GM23338 (cell line): ENCODE measurements at regions not wholly inside any gene's neighbourhood (a gene's known extent, or its start where the extent isn't known, plus 50 kb on each side); places are given as distances from the start of the nearest gene placed in this dataset.

ENCODE experiments used
- ATAC-seq: fragments of 200-7000 bp; cut with Tn5 transposase; 3 replicates; pipeline ENCODE4 v1.9.1; 2020
- DNase-seq: peaks from one replicate; pipeline ENCODE4 v3.0.0-alpha.2; 2015; ENCODE audit warnings: low spot score
- H2AFZ ChIP-seq: fragments of 200-600 bp; sonication (generic); 2 replicates; pipeline ENCODE4 v1.8.0; 2016; ENCODE audit warnings: antibody characterized with exemption, mild to moderate bottlenecking, moderate library complexity
- H3F3A ChIP-seq: fragments of 200-600 bp; sonication (generic); replicated peaks from 2 replicates; pipeline ENCODE4 v1.8.0; 2017; ENCODE audit warnings: antibody characterized with exemption, mixed run types, low read depth
- H3K27ac ChIP-seq: fragments of 200-600 bp; sonication (generic); 2 replicates; pipeline ENCODE4 v1.6.1; 2016; ENCODE audit warnings: low read depth
- H3K27me3 ChIP-seq: fragments of 200-600 bp; sonication (generic); 2 replicates; pipeline ENCODE4 v1.8.0; 2016; ENCODE audit warnings: mild to moderate bottlenecking, mixed run types, moderate library complexity; ENCODE audit not compliant: insufficient read depth
- H3K36me3 ChIP-seq: fragments of 200-600 bp; sonication (generic); 2 replicates; pipeline ENCODE4 v1.8.0; 2016; ENCODE audit warnings: mild to moderate bottlenecking; ENCODE audit not compliant: insufficient read depth
- H3K4me1 ChIP-seq: fragments of 200-600 bp; sonication (generic); 2 replicates; pipeline ENCODE4 v1.8.0; 2016; ENCODE audit warnings: mild to moderate bottlenecking, moderate library complexity; ENCODE audit not compliant: insufficient read depth
- H3K4me2 ChIP-seq: fragments of 200-600 bp; sonication (generic); 2 replicates; pipeline ENCODE4 v1.7.1; 2017; ENCODE audit warnings: mixed run types
- H3K4me3 ChIP-seq: fragments of 200-600 bp; sonication (generic); 2 replicates; pipeline ENCODE4 v1.6.1; 2016; ENCODE audit warnings: mixed run types
- H3K79me2 ChIP-seq: fragments of 200-600 bp; sonication (generic); replicated peaks from 2 replicates; pipeline ENCODE4 v1.8.0; 2017; ENCODE audit warnings: mild to moderate bottlenecking; ENCODE audit not compliant: insufficient read depth
- H3K9me2 ChIP-seq: fragments of 200-600 bp; sonication (generic); 2 replicates; pipeline ENCODE4 v1.8.0; 2017; ENCODE audit not compliant: insufficient read depth
- H4K20me1 ChIP-seq: fragments of 200-600 bp; sonication (generic); replicated peaks from 2 replicates; pipeline ENCODE4 v1.8.0; 2017; ENCODE audit warnings: mild to moderate bottlenecking; ENCODE audit not compliant: insufficient read depth
- H3K27ac Mint-ChIP-seq: 2 replicates; pipeline ENCODE4 v1.8.0; 2020; ENCODE audit warnings: inconsistent platforms, mild to moderate bottlenecking, moderate library complexity, mixed read lengths
- H3K27me3 Mint-ChIP-seq: 3 replicates; pipeline ENCODE4 v1.8.0; 2022; ENCODE audit warnings: low read depth, mild to moderate bottlenecking, moderate library complexity, mixed read lengths, inconsistent platforms; ENCODE audit not compliant: insufficient read depth, poor library complexity
- H3K36me3 Mint-ChIP-seq: 3 replicates; pipeline ENCODE4 v1.8.0; 2021; ENCODE audit warnings: low read depth, mild to moderate bottlenecking, inconsistent platforms, moderate library complexity, mixed read lengths
- H3K4me1 Mint-ChIP-seq: 3 replicates; pipeline ENCODE4 v1.8.0; 2020; ENCODE audit warnings: mild to moderate bottlenecking, inconsistent platforms, mixed read lengths
- H3K4me3 Mint-ChIP-seq: 3 replicates; pipeline ENCODE4 v1.8.0; 2021; ENCODE audit warnings: moderate library complexity, mild to moderate bottlenecking, inconsistent platforms, mixed read lengths
- H3K9me3 Mint-ChIP-seq: 3 replicates; pipeline ENCODE4 v1.8.0; 2020; ENCODE audit warnings: moderate library complexity, mild to moderate bottlenecking, inconsistent platforms, mixed read lengths
- CREB1 ChIP-seq: fragments of 250-450 bp; sonication (Bioruptor Pico); IDR thresholded peaks from 2 replicates; pipeline ENCODE4 v1.5.0; 2020; ENCODE audit warnings: low read depth, mild to moderate bottlenecking, moderate library complexity
- CTCF ChIP-seq, 2 experiments: fragments of 200-600 bp in 1 of 2; sonication (generic) in 1 of 2; conservative IDR thresholded peaks; 2 replicates each; pipeline versions ENCODE4 v1.5.1 to v1.6.1; 2016 to 2017; ENCODE audit warnings: antibody characterized with exemption in 2 of 2, low read depth in 2 of 2, mild to moderate bottlenecking in 2 of 2, moderate library complexity in 1 of 2
- ETS1 ChIP-seq: IDR thresholded peaks from 2 replicates; pipeline ENCODE4 v1.6.1; 2016; ENCODE audit warnings: antibody characterized with exemption
- EZH2 ChIP-seq: fragments of 200-600 bp; sonication (generic); IDR thresholded peaks from one replicate; pipeline ENCODE4 v1.8.0; 2017; ENCODE audit warnings: antibody characterized with exemption, mild to moderate bottlenecking, low read depth; ENCODE audit not compliant: unreplicated experiment
- EZH2phosphoT487 ChIP-seq: fragments of 200-600 bp; sonication (generic); IDR thresholded peaks from one replicate; pipeline ENCODE4 v1.8.1; 2018; ENCODE audit warnings: antibody characterized with exemption; ENCODE audit not compliant: unreplicated experiment
- JUNB ChIP-seq: IDR thresholded peaks from one replicate; pipeline ENCODE4 v1.6.1; 2016; ENCODE audit warnings: antibody characterized with exemption; ENCODE audit not compliant: unreplicated experiment
- NANOG ChIP-seq: IDR thresholded peaks from 2 replicates; pipeline ENCODE4 v1.6.1; 2016; ENCODE audit warnings: antibody characterized with exemption, borderline replicate concordance
- POLR2AphosphoS5 ChIP-seq: IDR thresholded peaks from 2 replicates; pipeline ENCODE4 v1.6.1; 2016; ENCODE audit warnings: antibody characterized with exemption, low read depth
- STAT1 ChIP-seq: IDR thresholded peaks from one replicate; pipeline ENCODE4 v1.6.1; 2016; ENCODE audit warnings: antibody characterized with exemption; ENCODE audit not compliant: unreplicated experiment
- ZNF331 ChIP-seq: fragments of 250-450 bp; sonication (Bioruptor Pico); IDR thresholded peaks from 2 replicates; pipeline ENCODE4 v1.5.0; 2020; ENCODE audit warnings: low read depth, mild to moderate bottlenecking, moderate library complexity
- ZNF462 ChIP-seq: fragments of 250-450 bp; sonication (Bioruptor Pico); IDR thresholded peaks from 2 replicates; pipeline ENCODE4 v1.5.0; 2020; ENCODE audit warnings: mild to moderate bottlenecking, moderate library complexity
- TF ChIP-seq, protein P1 (sequence below): IDR thresholded peaks from one replicate; pipeline ENCODE4 v1.6.1; 2018; ENCODE audit warnings: antibody characterized with exemption; ENCODE audit not compliant: unreplicated experiment

- H3K27ac ChIP-seq: no peak overlapping the region
- peaks cover 9% of the 10 kb centered on the region for H3K9me2 ChIP-seq
- Mint-ChIP-seq H3K4me3 (no peak overlapping the region), H3K27ac (no peak overlapping the region), H3K36me3 (0 out of 3 replicates have a peak, but pooled peaks cover 3% of the 10 kb centered on the region), H3K4me1 (peaks cover 5% of the 10 kb centered on the region; the same call in 2 of the 3 replicates), H3K27me3 (peaks cover 5% of the 10 kb centered on the region), H3K9me3 (no peaks in the 10 kb centered on the region)
- H4K20me1 ChIP-seq: no peaks in the 10 kb centered on the region
- H2AFZ ChIP-seq: no peak overlapping the region
- ATAC-seq (no peak), DNase-seq (no peak)
- H3K4me2 ChIP-seq: no peak overlapping the region
- H3K27me3 ChIP-seq: no peaks in the 10 kb centered on the region
- H3K4me3 ChIP-seq: no peak overlapping the region
- H3K4me1 ChIP-seq: no peaks in the 10 kb centered on the region; the same call in 1 of the 2 replicates
- no peaks in the 10 kb centered on the region for H3K36me3 ChIP-seq
- no peaks in the 10 kb centered on the region for H3F3A ChIP-seq
- TF ChIP-seq NANOG: no peak
- no peak for TF ChIP-seq STAT1
- TF ChIP-seq JUNB: no peak
- no peak for TF ChIP-seq EZH2
- TF ChIP-seq ZNF331 (CRISPR knock-in tag): no peak
- TF ChIP-seq, protein P1, sequence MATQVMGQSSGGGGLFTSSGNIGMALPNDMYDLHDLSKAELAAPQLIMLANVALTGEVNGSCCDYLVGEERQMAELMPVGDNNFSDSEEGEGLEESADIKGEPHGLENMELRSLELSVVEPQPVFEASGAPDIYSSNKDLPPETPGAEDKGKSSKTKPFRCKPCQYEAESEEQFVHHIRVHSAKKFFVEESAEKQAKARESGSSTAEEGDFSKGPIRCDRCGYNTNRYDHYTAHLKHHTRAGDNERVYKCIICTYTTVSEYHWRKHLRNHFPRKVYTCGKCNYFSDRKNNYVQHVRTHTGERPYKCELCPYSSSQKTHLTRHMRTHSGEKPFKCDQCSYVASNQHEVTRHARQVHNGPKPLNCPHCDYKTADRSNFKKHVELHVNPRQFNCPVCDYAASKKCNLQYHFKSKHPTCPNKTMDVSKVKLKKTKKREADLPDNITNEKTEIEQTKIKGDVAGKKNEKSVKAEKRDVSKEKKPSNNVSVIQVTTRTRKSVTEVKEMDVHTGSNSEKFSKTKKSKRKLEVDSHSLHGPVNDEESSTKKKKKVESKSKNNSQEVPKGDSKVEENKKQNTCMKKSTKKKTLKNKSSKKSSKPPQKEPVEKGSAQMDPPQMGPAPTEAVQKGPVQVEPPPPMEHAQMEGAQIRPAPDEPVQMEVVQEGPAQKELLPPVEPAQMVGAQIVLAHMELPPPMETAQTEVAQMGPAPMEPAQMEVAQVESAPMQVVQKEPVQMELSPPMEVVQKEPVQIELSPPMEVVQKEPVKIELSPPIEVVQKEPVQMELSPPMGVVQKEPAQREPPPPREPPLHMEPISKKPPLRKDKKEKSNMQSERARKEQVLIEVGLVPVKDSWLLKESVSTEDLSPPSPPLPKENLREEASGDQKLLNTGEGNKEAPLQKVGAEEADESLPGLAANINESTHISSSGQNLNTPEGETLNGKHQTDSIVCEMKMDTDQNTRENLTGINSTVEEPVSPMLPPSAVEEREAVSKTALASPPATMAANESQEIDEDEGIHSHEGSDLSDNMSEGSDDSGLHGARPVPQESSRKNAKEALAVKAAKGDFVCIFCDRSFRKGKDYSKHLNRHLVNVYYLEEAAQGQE: no peak
- no peak for TF ChIP-seq ETS1
- TF ChIP-seq ZNF462: no peak
- TF ChIP-seq EZH2phosphoT487: no peak
- TF ChIP-seq CREB1 (CRISPR knock-in tag): no peak
- TF ChIP-seq POLR2AphosphoS5: no peak
- no peak for TF ChIP-seq CTCF (conservative IDR thresholded peaks at IDR 0.05; ENCODE audit: low read depth in 2 of 2)
- H3K79me2 ChIP-seq: no peaks in the 10 kb centered on the region
Observed at GRCh38 chr2:150219861-150220260, 267.6 kb downstream of the RND3 start.
